Activated CD8-positive, alpha-beta memory T cell treated with anti-CD3 and anti-CD28 coated beads, Interleukin-2, amount 10 ng/mL, durations not matched to agents 7 days and 5 days (primary cell): ENCODE measurements at regions not wholly inside any gene's neighbourhood (a gene's known extent, or its start where the extent isn't known, plus 50 kb on each side); places are given as distances from the start of the nearest gene placed in this dataset.
"Not testable (repeated sequence)": the region's sequence is repeated elsewhere in the genome, so short reads cannot be mapped to it uniquely, and the experiment has no call there.

Source experiments
- ATAC-seq: fragments of 150-1000 bp; cut with Tn5 transposase; one replicate; pipeline ENCODE4 v1.10.0; 2021; ENCODE audit warnings: moderate library complexity
- CTCF ChIA-PET: fragments of 350-600 bp; sonication (Branson Sonifier 250); formaldehyde crosslinking; loops from one replicate; lab custom pipeline; 2021; ENCODE audit warnings: antibody characterized with exemption; lab: Charles Lee
- DNase-seq: peaks from one replicate; pipeline ENCODE4 v3.0.0-alpha.2; 2020
- H3K27ac Mint-ChIP-seq: one replicate; pipeline ENCODE4 v1.8.0; 2021; ENCODE audit warnings: mild to moderate bottlenecking, mixed read lengths
- H3K27me3 Mint-ChIP-seq: one replicate; pipeline ENCODE4 v1.8.0; 2021; ENCODE audit warnings: mixed read lengths
- H3K36me3 Mint-ChIP-seq: one replicate; pipeline ENCODE4 v1.8.0; 2021; ENCODE audit warnings: mild to moderate bottlenecking, mixed read lengths
- H3K4me1 Mint-ChIP-seq: one replicate; pipeline ENCODE4 v1.8.0; 2021; ENCODE audit warnings: mixed read lengths
- H3K4me3 Mint-ChIP-seq: one replicate; pipeline ENCODE4 v1.8.0; 2021; ENCODE audit warnings: mild to moderate bottlenecking, moderate library complexity, mixed read lengths
- H3K9me3 Mint-ChIP-seq: one replicate; pipeline ENCODE4 v1.8.0; 2022; ENCODE audit warnings: low read depth, mixed read lengths

- Mint-ChIP-seq H3K4me1 (no peaks in the 10 kb centered on the region), H3K4me3 (no peak overlapping the region)
Measured at GRCh38 chr10:126754966-126755365, 84.5 kb upstream of the C10orf90 start.

GRCh38 chr10:126758867-126759266 is 88.4 kb upstream of the C10orf90 start:
- Mint-ChIP-seq H3K27ac (no peak overlapping the region), H3K36me3 (no peaks in the 10 kb centered on the region), H3K27me3 (no peaks in the 10 kb centered on the region), H3K4me1 (no peaks in the 10 kb centered on the region), H3K9me3 (peaks cover 10% of the 10 kb centered on the region), H3K4me3 (no peak overlapping the region)
- DNase-seq (no peak), ATAC-seq (no peak)
- CTCF ChIA-PET = no interaction called here

More at GRCh38 chr10:126754966-126755365, 84.5 kb upstream of the C10orf90 start:
- no peak overlapping the region for H3K27ac Mint-ChIP-seq
- CTCF ChIA-PET = no interaction called here
- DNase-seq (no peak), ATAC-seq (no peak)
- H3K9me3 Mint-ChIP-seq = peaks cover 5% of the 10 kb centered on the region
- H3K27me3 Mint-ChIP-seq = no peaks in the 10 kb centered on the region
- H3K36me3 Mint-ChIP-seq = no peaks in the 10 kb centered on the region

- ATAC-seq = no peak
- Mint-ChIP-seq H3K27ac (no peak overlapping the region), H3K4me1 (no peaks in the 10 kb centered on the region), H3K27me3 (no peaks in the 10 kb centered on the region), H3K36me3 (no peaks in the 10 kb centered on the region), H3K4me3 (no peak overlapping the region), H3K9me3 (peaks cover 10% of the 10 kb centered on the region)
- DNase-seq = no peak
- CTCF ChIA-PET = no interaction called here
Measured at GRCh38 chr10:126759531-126759930, 89.0 kb upstream of the C10orf90 start.

DNA sequence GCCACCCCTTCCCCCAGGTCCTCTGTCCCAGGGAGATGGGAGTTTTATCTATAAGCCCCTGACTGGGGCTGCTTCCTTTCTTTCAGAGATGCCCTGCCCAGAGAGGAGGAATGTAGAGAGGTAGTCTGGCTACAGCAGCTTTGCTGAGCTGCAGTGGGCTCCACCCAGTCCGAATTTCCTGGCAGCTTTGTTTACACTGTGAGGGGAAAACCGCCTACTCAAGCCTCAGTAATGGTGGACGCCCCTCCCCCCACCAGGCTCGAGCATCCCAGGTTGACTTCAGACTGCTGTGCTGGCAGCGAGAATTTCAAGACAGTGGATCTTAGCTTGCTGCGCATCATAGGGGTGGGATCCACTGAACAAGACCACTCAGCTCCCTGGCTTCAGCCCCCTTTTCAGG is 96.2 kb upstream of the C10orf90 start:
- H3K36me3 Mint-ChIP-seq, H3K4me3 Mint-ChIP-seq, H3K27ac Mint-ChIP-seq, H3K4me1 Mint-ChIP-seq, DNase-seq, CTCF ChIA-PET, H3K9me3 Mint-ChIP-seq, H3K27me3 Mint-ChIP-seq, ATAC-seq: not testable (repeated sequence)

- H3K9me3 Mint-ChIP-seq = no peaks in the 10 kb centered on the region
- H3K4me3 Mint-ChIP-seq = no peak overlapping the region
- no peak for DNase-seq
- CTCF ChIA-PET = no interaction called here
- no peak for ATAC-seq
- H3K27me3 Mint-ChIP-seq = no peaks in the 10 kb centered on the region
- H3K4me1 Mint-ChIP-seq = no peaks in the 10 kb centered on the region
- no peak overlapping the region for H3K27ac Mint-ChIP-seq
- H3K36me3 Mint-ChIP-seq = no peaks in the 10 kb centered on the region
Measured at GRCh38 chr10:126770809-126771208, 100.3 kb upstream of the C10orf90 start.

DNA sequence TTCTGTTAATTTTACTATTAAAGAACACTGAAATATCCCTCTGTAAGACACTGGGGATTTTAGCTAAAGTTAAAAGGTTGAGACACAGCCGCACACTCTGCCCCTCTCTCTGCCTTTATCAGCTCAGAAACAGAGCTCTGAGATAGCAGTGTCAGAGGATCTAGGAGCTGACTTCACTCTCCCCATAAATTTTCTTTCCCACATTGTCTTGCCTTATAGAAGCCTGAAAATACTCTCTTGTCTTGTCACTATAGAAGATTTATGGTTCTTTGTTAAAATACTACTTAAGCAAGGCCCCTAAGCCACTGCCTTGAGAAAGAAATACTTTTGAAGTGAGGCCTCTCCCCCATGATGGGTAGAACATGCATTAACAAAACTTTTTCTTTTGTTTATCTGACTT is 105.7 kb upstream of the C10orf90 start:
- CTCF ChIA-PET = no interaction called here
- Mint-ChIP-seq H3K9me3 (no peaks in the 10 kb centered on the region), H3K4me3 (no peak overlapping the region), H3K4me1 (no peaks in the 10 kb centered on the region), H3K27ac (no peak overlapping the region), H3K27me3 (no peaks in the 10 kb centered on the region), H3K36me3 (no peaks in the 10 kb centered on the region)
- DNase-seq (no peak), ATAC-seq (no peak)

DNA sequence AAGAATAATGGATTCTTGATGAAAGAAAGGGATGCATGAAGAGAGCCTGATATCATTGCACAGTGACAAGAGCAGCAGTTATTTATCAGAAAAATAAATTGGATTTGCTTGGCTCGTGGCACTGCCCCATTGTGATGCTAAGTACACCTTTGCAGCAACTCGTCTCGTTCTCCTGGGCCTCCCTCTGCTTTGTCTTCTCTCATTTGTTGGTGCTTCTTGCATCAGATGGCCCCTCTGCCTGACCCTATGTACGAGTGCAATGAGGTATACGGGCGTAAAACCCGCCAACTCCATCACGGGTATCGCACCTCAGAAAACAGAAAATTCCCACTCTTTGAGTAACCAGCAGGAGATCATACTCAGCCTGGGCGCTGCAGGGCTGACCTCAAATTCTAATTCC is 107.2 kb upstream of the C10orf90 start:
- H3K27ac Mint-ChIP-seq = no peak overlapping the region
- ATAC-seq (no peak), DNase-seq (no peak)
- H3K4me3 Mint-ChIP-seq = no peak overlapping the region
- CTCF ChIA-PET = no interaction called here
- no peaks in the 10 kb centered on the region for H3K9me3 Mint-ChIP-seq
- no peaks in the 10 kb centered on the region for H3K4me1 Mint-ChIP-seq
- H3K36me3 Mint-ChIP-seq = no peaks in the 10 kb centered on the region
- no peaks in the 10 kb centered on the region for H3K27me3 Mint-ChIP-seq

DNA sequence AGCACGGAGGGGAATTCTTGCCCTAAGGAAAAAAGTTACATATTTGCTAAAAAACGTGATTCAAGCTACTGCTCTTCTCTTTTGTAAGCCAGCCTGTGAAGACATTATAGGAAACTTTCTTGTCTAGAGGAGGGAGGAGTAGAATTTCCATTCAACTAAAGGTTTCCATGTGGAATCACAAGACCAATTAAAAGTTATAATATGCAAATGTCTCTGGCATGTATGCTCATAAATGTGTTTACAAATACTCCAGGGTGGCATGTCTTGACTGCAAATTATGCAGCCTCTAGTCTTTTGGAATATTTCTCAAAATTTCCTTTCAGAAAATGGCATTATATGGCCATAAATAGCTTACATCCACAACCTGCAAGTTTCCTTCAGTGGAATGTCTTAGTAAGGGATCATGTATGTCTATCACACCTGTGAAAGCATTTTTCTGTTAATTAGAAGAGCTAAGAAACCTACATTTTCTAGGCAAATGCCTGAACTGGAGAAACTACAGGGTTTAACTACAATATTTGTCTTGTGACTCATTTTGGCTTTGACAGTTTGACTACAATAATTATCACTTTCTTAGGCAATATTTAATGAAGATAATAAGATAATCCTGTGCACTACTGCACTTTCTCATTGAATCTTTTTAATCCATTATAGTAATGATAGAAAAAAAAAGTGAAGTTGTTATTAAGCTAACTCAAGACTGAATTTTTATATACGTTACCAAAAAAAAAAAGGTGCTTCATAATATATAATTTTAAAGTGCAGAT is 111.1 kb upstream of the C10orf90 start:
- Mint-ChIP-seq H3K27me3 (no peaks in the 10 kb centered on the region), H3K9me3 (peaks cover 2% of the 10 kb centered on the region), H3K4me1 (no peaks in the 10 kb centered on the region), H3K36me3 (no peaks in the 10 kb centered on the region), H3K4me3 (no peak overlapping the region), H3K27ac (no peak overlapping the region)
- no peak for ATAC-seq
- CTCF ChIA-PET = no interaction called here
- no peak for DNase-seq

DNA sequence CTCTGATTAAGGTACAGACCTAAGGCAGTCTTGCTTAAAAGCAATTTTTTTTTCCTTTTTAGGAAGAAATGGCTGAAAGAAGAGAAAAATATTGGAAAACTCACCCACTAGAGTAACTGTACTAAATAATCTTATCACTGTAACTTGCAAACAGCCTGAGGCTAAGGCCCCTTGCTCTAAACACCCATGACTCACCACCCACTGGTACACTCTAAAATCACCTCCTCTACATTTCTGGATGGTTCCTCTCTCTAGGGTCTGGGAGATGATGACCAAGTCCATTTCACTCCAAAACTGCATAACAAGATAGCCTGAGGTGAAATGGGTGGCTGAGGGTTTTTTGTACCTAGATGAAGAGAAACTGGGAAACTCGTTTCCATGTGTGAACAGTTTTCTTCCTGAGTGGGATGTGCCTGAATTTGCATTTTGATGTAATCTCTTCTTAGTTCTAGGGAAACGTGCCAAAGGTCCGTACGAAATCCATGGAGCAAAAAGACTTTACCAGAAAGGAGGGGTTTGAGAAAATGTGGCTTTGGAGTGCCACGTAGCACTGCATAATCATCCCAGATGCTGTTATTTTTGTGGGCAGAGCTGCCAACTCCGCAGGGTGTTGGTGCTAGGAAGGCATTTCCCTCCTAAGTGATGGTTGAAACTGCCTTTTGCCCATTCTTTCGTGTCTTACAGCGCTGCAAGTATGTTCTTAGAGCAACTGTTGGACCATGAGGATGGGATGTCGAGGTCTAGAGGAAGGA is 113.5 kb upstream of the C10orf90 start:
- Mint-ChIP-seq H3K36me3 (no peaks in the 10 kb centered on the region), H3K4me1 (no peaks in the 10 kb centered on the region), H3K27me3 (no peaks in the 10 kb centered on the region), H3K27ac (no peak overlapping the region), H3K4me3 (no peak overlapping the region), H3K9me3 (peaks cover 2% of the 10 kb centered on the region)
- ATAC-seq = no peak
- DNase-seq = no peak
- CTCF ChIA-PET = no interaction called here

GRCh38 chr10:126787201-126787600 is 116.7 kb upstream of the C10orf90 start:
- no peak for DNase-seq
- no peaks in the 10 kb centered on the region for H3K27me3 Mint-ChIP-seq
- CTCF ChIA-PET = no interaction called here
- no peak overlapping the region for H3K27ac Mint-ChIP-seq
- H3K36me3 Mint-ChIP-seq = no peaks in the 10 kb centered on the region
- H3K4me1 Mint-ChIP-seq = no peaks in the 10 kb centered on the region
- H3K9me3 Mint-ChIP-seq = peaks cover 2% of the 10 kb centered on the region
- ATAC-seq = no peak
- no peak overlapping the region for H3K4me3 Mint-ChIP-seq

DNA sequence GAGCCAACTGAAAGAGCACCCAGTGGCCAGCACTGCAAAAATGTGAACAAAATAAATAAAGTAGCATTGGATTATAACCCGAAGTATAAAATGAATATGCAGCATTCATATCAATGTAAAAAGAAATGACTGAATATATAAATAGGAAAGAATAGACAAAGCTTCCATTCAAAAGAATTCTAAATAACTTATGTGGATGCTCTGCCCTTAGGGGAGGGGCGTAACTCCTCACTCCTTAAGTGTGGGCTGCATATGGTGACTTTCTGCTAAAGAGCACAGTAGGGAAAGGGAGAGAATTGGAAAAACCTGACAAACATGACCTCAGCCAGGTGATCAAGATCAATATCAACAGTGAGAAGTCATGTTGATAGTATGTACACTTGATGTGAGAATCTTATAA is 109.9 kb upstream of the DOCK1 start:
- H3K27ac Mint-ChIP-seq = no peak overlapping the region
- H3K36me3 Mint-ChIP-seq = no peaks in the 10 kb centered on the region
- H3K27me3 Mint-ChIP-seq = no peaks in the 10 kb centered on the region
- no peak for ATAC-seq
- CTCF ChIA-PET = no interaction called here
- peaks cover 16% of the 10 kb centered on the region for H3K9me3 Mint-ChIP-seq
- DNase-seq = no peak
- no peak overlapping the region for H3K4me3 Mint-ChIP-seq
- no peaks in the 10 kb centered on the region for H3K4me1 Mint-ChIP-seq

GRCh38 chr10:126798649-126799048 is 106.6 kb upstream of the DOCK1 start:
- ATAC-seq (no peak), DNase-seq (no peak)
- no peak overlapping the region for H3K4me3 Mint-ChIP-seq
- H3K9me3 Mint-ChIP-seq = peaks cover 12% of the 10 kb centered on the region
- H3K36me3 Mint-ChIP-seq = no peaks in the 10 kb centered on the region
- no peaks in the 10 kb centered on the region for H3K27me3 Mint-ChIP-seq
- CTCF ChIA-PET = no interaction called here
- no peak overlapping the region for H3K27ac Mint-ChIP-seq
- no peaks in the 10 kb centered on the region for H3K4me1 Mint-ChIP-seq

DNA sequence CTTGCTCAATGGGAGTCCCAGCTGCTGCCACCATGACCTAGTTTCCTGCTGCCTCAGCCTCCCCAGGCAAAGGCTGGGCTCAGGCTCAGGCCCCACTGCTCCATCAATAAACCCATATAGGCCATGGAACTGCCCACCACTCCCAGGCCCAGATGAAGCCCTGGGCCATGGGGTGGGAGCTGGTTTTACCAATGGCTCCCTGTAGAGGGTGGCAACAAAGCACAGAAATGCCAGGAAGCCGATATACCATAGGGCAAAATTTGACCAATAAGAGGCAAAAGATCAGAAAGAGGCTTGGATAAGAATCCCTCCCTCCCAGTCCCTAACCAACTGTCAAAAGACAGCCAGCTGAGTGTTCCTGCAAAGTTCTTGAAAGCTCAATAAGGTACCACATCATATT is 101.8 kb upstream of the DOCK1 start:
- H3K9me3 Mint-ChIP-seq = peaks cover 9% of the 10 kb centered on the region
- no peak for ATAC-seq

GRCh38 chr10:126804396-126804795 is 100.8 kb upstream of the DOCK1 start:
- ATAC-seq (no peak), DNase-seq (no peak)
- Mint-ChIP-seq H3K4me3 (no peak overlapping the region), H3K27me3 (no peaks in the 10 kb centered on the region), H3K36me3 (no peaks in the 10 kb centered on the region), H3K4me1 (no peaks in the 10 kb centered on the region), H3K9me3 (peaks cover 9% of the 10 kb centered on the region), H3K27ac (no peak overlapping the region)
- CTCF ChIA-PET = no interaction called here

More for the DNA sequence above, 101.8 kb upstream of the DOCK1 start:
- CTCF ChIA-PET = no interaction called here
- Mint-ChIP-seq H3K36me3 (no peaks in the 10 kb centered on the region), H3K4me1 (no peaks in the 10 kb centered on the region), H3K4me3 (no peak overlapping the region), H3K27ac (no peak overlapping the region), H3K27me3 (no peaks in the 10 kb centered on the region)
- no peak for DNase-seq
